ENCODE measurements at regions not wholly inside any gene's neighbourhood (a gene's known extent, or its start where the extent isn't known, plus 50 kb on each side); places are given as distances from the start of the nearest gene placed in this dataset.

GRCh38 chr2:128801576-128801975 lies 482.9 kb upstream of the HS6ST1 start:
- H3K4me2 ChIP-seq (ENCODE audit: control insufficient read depth, extremely low read depth, insufficient read depth, low read depth, low read length) = no peak overlapping the region
- no peaks in the 10 kb centered on the region for H4K20me1 ChIP-seq (ENCODE audit: control insufficient read depth, extremely low read depth, insufficient read depth, low read length)
- FAIRE-seq = no peak
- H3K4me1 ChIP-seq (ENCODE audit: control insufficient read depth, extremely low read depth, insufficient read depth, low read length) = peaks cover 16% of the 10 kb centered on the region
- TF ChIP-seq CTCF (optimal IDR thresholded peaks at IDR 0.05 in 1 of 3, IDR thresholded peaks at IDR 0.05 in 1 of 3, conservative IDR thresholded peaks at IDR 0.05 in 1 of 3; ENCODE audit: extremely low read depth in 1 of 3, insufficient read depth in 2 of 3, low read length in 3 of 3) (no peak), EZH2 (IDR thresholded peaks at IDR 0.05; ENCODE audit: low read length) (no peak)
- DNase-seq (ENCODE audit: low read depth, low spot score) = no peak
- H3K9ac ChIP-seq (ENCODE audit: control insufficient read depth, extremely low read depth, insufficient read depth, low read length) = no peak overlapping the region
- H3K27me3 ChIP-seq (ENCODE audit: control insufficient read depth, extremely low read depth, insufficient read depth, low read length) = no peaks in the 10 kb centered on the region
- no peaks in the 10 kb centered on the region for H3K79me2 ChIP-seq (ENCODE audit: control insufficient read depth, insufficient read depth, low read length)
- dilution Hi-C loops (cut with MboI; ENCODE audit: extremely low pct_ligation_motif_present, low sequenced_read_pairs) = no loop called here
- no peak overlapping the region for H3K4me3 ChIP-seq (ENCODE audit: control insufficient read depth in 2 of 3, extremely low read depth in 1 of 3, insufficient read depth in 2 of 3, low read depth in 1 of 3, low read length in 3 of 3)
- no peaks in the 10 kb centered on the region for H3K9me1 ChIP-seq (ENCODE audit: control insufficient read depth, extremely low read depth, insufficient read depth, low read length)
- no peak overlapping the region for H3K27ac ChIP-seq (ENCODE audit: control insufficient read depth, insufficient read depth, low read length)
- H3K9me3 ChIP-seq (ENCODE audit: control insufficient read depth, low read depth, low read length) = no peaks in the 10 kb centered on the region
- no peaks in the 10 kb centered on the region for H3K36me3 ChIP-seq (ENCODE audit: control insufficient read depth in 2 of 2, extremely low read depth in 1 of 2, insufficient read depth in 2 of 2, low read length in 2 of 2)
- H2AFZ ChIP-seq (ENCODE audit: control insufficient read depth, low read length) = no peak overlapping the region

GRCh38 chr2:128803222-128803621 lies 484.6 kb upstream of the HS6ST1 start:
- no peaks in the 10 kb centered on the region for H3K36me3 ChIP-seq (ENCODE audit: control insufficient read depth in 2 of 2, extremely low read depth in 1 of 2, insufficient read depth in 2 of 2, low read length in 2 of 2)
- no peak for FAIRE-seq
- no peak for TF ChIP-seq EZH2 (IDR thresholded peaks at IDR 0.05; ENCODE audit: low read length)
- TF ChIP-seq CTCF (optimal IDR thresholded peaks at IDR 0.05 in 1 of 3, IDR thresholded peaks at IDR 0.05 in 1 of 3, conservative IDR thresholded peaks at IDR 0.05 in 1 of 3; ENCODE audit: extremely low read depth in 1 of 3, insufficient read depth in 2 of 3, low read length in 3 of 3) = no peak

More at GRCh38 chr2:128803222-128803621, 484.6 kb upstream of the HS6ST1 start:
- no peaks in the 10 kb centered on the region for H3K9me1 ChIP-seq (ENCODE audit: control insufficient read depth, extremely low read depth, insufficient read depth, low read length)
- no peaks in the 10 kb centered on the region for H3K27me3 ChIP-seq (ENCODE audit: control insufficient read depth, extremely low read depth, insufficient read depth, low read length)
- no peak overlapping the region for H3K9ac ChIP-seq (ENCODE audit: control insufficient read depth, extremely low read depth, insufficient read depth, low read length)
- no peak overlapping the region for H3K4me2 ChIP-seq (ENCODE audit: control insufficient read depth, extremely low read depth, insufficient read depth, low read depth, low read length)
- H2AFZ ChIP-seq (ENCODE audit: control insufficient read depth, low read length) = no peak overlapping the region
- dilution Hi-C loops (cut with MboI; ENCODE audit: extremely low pct_ligation_motif_present, low sequenced_read_pairs) = no loop called here
- H3K9me3 ChIP-seq (ENCODE audit: control insufficient read depth, low read depth, low read length) = no peaks in the 10 kb centered on the region
- no peak overlapping the region for H3K27ac ChIP-seq (ENCODE audit: control insufficient read depth, insufficient read depth, low read length)
- H3K79me2 ChIP-seq (ENCODE audit: control insufficient read depth, insufficient read depth, low read length) = no peaks in the 10 kb centered on the region
- DNase-seq (ENCODE audit: low read depth, low spot score) = no peak
- H4K20me1 ChIP-seq (ENCODE audit: control insufficient read depth, extremely low read depth, insufficient read depth, low read length) = no peaks in the 10 kb centered on the region
- H3K4me1 ChIP-seq (ENCODE audit: control insufficient read depth, extremely low read depth, insufficient read depth, low read length) = peaks cover 15% of the 10 kb centered on the region
- H3K4me3 ChIP-seq (ENCODE audit: control insufficient read depth in 2 of 3, extremely low read depth in 1 of 3, insufficient read depth in 2 of 3, low read depth in 1 of 3, low read length in 3 of 3) = no peak overlapping the region
